Suprapubic skin (tissue), 4 donors: ENCODE measurements at regions not wholly inside any gene's neighbourhood (a gene's known extent, or its start where the extent isn't known, plus 50 kb on each side); places are given as distances from the start of the nearest gene placed in this dataset.

Experiments used
- EP300 ChIP-seq: sonication (generic); formaldehyde crosslinking; IDR thresholded peaks from one replicate; pipeline ENCODE4 v1.6.1; 2017; ENCODE audit warnings: antibody characterized with exemption
- POLR2A ChIP-seq, 2 donors: fragments of 450-650 bp; IDR thresholded peaks; one replicate each; pipeline ENCODE4 v1.6.1; 2017; ENCODE audit warnings: antibody characterized with exemption in 2 of 2, mild to moderate bottlenecking in 2 of 2, moderate library complexity in 2 of 2
- POLR2AphosphoS5 ChIP-seq, 3 donors: sonication (generic); formaldehyde crosslinking; IDR thresholded peaks; one replicate each; pipeline ENCODE4 v1.6.1; 2017; ENCODE audit warnings: antibody characterized with exemption in 3 of 3
- TF ChIP-seq, protein P1 (sequence below), 2 donors: fragments of 200-600 bp in 1 of 2; fragments of 450-650 bp in 1 of 2; sonication (generic) in 1 of 2; IDR thresholded peaks; one replicate each; pipeline ENCODE4 v1.5.1; 2016 to 2019; ENCODE audit warnings: antibody characterized with exemption in 2 of 2, mild to moderate bottlenecking in 1 of 2, moderate library complexity in 1 of 2

DNA sequence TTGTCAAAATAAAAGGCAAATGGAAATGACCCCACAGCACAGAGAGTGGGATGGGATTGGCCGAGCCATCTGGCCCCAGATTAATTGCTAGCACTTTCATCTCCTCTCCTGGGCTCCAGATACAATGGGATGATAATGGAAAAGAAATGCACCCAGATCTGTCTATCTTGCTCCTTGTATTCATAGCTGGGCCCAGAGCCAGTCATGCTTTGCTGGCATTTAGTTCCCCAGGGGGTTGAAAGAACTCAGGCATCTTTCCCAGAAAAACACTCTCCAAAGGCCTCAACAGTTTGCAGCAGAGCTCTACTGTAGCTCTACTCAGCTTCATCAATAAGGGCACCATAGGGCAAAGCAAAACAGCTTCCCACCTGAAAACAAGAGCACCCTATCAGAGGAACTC, 116.0 kb upstream of the FOXA2 start:
- TF ChIP-seq EP300 (no peak), POLR2AphosphoS5 (IDR thresholded peaks at IDR 0.05) (no peak), POLR2A (IDR thresholded peaks at IDR 0.05) (no peak)
- TF ChIP-seq, protein P1, sequence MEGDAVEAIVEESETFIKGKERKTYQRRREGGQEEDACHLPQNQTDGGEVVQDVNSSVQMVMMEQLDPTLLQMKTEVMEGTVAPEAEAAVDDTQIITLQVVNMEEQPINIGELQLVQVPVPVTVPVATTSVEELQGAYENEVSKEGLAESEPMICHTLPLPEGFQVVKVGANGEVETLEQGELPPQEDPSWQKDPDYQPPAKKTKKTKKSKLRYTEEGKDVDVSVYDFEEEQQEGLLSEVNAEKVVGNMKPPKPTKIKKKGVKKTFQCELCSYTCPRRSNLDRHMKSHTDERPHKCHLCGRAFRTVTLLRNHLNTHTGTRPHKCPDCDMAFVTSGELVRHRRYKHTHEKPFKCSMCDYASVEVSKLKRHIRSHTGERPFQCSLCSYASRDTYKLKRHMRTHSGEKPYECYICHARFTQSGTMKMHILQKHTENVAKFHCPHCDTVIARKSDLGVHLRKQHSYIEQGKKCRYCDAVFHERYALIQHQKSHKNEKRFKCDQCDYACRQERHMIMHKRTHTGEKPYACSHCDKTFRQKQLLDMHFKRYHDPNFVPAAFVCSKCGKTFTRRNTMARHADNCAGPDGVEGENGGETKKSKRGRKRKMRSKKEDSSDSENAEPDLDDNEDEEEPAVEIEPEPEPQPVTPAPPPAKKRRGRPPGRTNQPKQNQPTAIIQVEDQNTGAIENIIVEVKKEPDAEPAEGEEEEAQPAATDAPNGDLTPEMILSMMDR (IDR thresholded peaks at IDR 0.05): no peak
